ENCODE measurements at regions not wholly inside any gene's neighbourhood (a gene's known extent, or its start where the extent isn't known, plus 50 kb on each side); places are given as distances from the start of the nearest gene placed in this dataset.

- H3K9me3 ChIP-seq (ENCODE audit: control insufficient read depth in 2 of 2, insufficient read depth in 1 of 2, low read length in 1 of 2): no peaks in the 10 kb centered on the region
- DNase-seq (ENCODE audit: low read depth in 6 of 9, low spot score in 9 of 9): no peak
- 96% methylated on average over 1 of the region's 1 CpG for WGBS
- no peaks in the 10 kb centered on the region for H3K27me3 ChIP-seq (ENCODE audit: control insufficient read depth in 2 of 2, insufficient read depth in 1 of 2, low read length in 1 of 2)
- H3K4me3 ChIP-seq (ENCODE audit: low read length in 2 of 2): no peak overlapping the region
- H3K27ac ChIP-seq (ENCODE audit: low read depth in 1 of 2, low read length in 1 of 2): no peak overlapping the region
- no peaks in the 10 kb centered on the region for H3K4me1 ChIP-seq (ENCODE audit: control insufficient read depth in 2 of 2, insufficient read depth in 2 of 2, low read length in 2 of 2)
- no peaks in the 10 kb centered on the region for H3K36me3 ChIP-seq (ENCODE audit: control insufficient read depth in 2 of 2, insufficient read depth in 2 of 2, low read length in 1 of 2)
Measured at GRCh38 chr6:40075056-40075590, 140.9 kb upstream of the MOCS1 start.

GRCh38 chr6:40074306-40075055 lies 140.2 kb upstream of the MOCS1 start:
- WGBS: 83% methylated on average over 8 of the region's 8 CpGs
- Histone ChIP-seq H3K27me3 (ENCODE audit: control insufficient read depth in 2 of 2, insufficient read depth in 1 of 2, low read length in 1 of 2) (no peaks in the 10 kb centered on the region), H3K9me3 (ENCODE audit: control insufficient read depth in 2 of 2, insufficient read depth in 1 of 2, low read length in 1 of 2) (no peaks in the 10 kb centered on the region), H3K4me1 (ENCODE audit: control insufficient read depth in 2 of 2, insufficient read depth in 2 of 2, low read length in 2 of 2) (no peaks in the 10 kb centered on the region), H3K36me3 (ENCODE audit: control insufficient read depth in 2 of 2, insufficient read depth in 2 of 2, low read length in 1 of 2) (no peaks in the 10 kb centered on the region), H3K27ac (ENCODE audit: low read depth in 1 of 2, low read length in 1 of 2) (no peak overlapping the region), H3K4me3 (ENCODE audit: low read length in 2 of 2) (no peak overlapping the region)
- no peak for DNase-seq (ENCODE audit: low read depth in 6 of 9, low spot score in 9 of 9)

GRCh38 chr6:40066372-40066771 lies 132.1 kb upstream of the MOCS1 start:
- Histone ChIP-seq H3K9me3 (ENCODE audit: control insufficient read depth in 2 of 2, insufficient read depth in 1 of 2, low read length in 1 of 2) (peaks cover 0 to 5% of the 10 kb centered on the region in 2 donors), H3K4me1 (ENCODE audit: control insufficient read depth in 2 of 2, insufficient read depth in 2 of 2, low read length in 2 of 2) (no peaks in the 10 kb centered on the region), H3K36me3 (ENCODE audit: control insufficient read depth in 2 of 2, insufficient read depth in 2 of 2, low read length in 1 of 2) (no peaks in the 10 kb centered on the region), H3K27ac (ENCODE audit: low read depth in 1 of 2, low read length in 1 of 2) (no peak overlapping the region), H3K4me3 (ENCODE audit: low read length in 2 of 2) (no peak overlapping the region), H3K27me3 (ENCODE audit: control insufficient read depth in 2 of 2, insufficient read depth in 1 of 2, low read length in 1 of 2) (no peaks in the 10 kb centered on the region)
- no peak for DNase-seq (ENCODE audit: low read depth in 6 of 9, low spot score in 9 of 9)

DNA sequence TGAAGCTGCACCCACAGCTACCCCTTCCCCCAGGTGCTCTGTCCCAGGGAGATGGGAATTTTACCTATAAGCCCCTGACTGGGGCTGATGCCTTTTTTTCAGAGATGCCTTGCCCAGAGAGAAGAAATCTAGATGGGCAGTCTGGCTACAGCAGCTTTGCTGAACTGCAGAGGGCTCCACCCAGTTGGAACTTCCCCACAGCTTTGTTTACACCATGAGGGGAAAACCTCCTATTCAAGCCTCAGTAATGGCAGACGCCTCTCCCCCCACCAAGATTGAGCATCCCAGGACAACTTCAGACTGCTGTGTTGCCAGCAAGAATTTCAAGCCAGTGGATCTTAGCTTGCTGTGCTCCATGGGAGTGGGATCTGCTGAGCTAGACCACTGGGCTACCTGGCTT lies 122.6 kb upstream of the MOCS1 start:
- H3K27me3 ChIP-seq (ENCODE audit: control insufficient read depth in 2 of 2, insufficient read depth in 1 of 2, low read length in 1 of 2): no peaks in the 10 kb centered on the region
- no peaks in the 10 kb centered on the region for H3K36me3 ChIP-seq (ENCODE audit: control insufficient read depth in 2 of 2, insufficient read depth in 2 of 2, low read length in 1 of 2)
- no peak for DNase-seq (ENCODE audit: low read depth in 6 of 9, low spot score in 9 of 9)
- H3K9me3 ChIP-seq (ENCODE audit: control insufficient read depth in 2 of 2, insufficient read depth in 1 of 2, low read length in 1 of 2): no peaks in the 10 kb centered on the region
- H3K4me1 ChIP-seq (ENCODE audit: control insufficient read depth in 2 of 2, insufficient read depth in 2 of 2, low read length in 2 of 2): no peaks in the 10 kb centered on the region
- WGBS: 83% methylated on average over 1 of the region's 1 CpG
- no peak overlapping the region for H3K4me3 ChIP-seq (ENCODE audit: low read length in 2 of 2)
- H3K27ac ChIP-seq (ENCODE audit: low read depth in 1 of 2, low read length in 1 of 2): no peak overlapping the region

GRCh38 chr6:40054602-40055001 lies 120.3 kb upstream of the MOCS1 start:
- Histone ChIP-seq H3K36me3 (ENCODE audit: control insufficient read depth in 2 of 2, insufficient read depth in 2 of 2, low read length in 1 of 2) (no peaks in the 10 kb centered on the region), H3K27me3 (ENCODE audit: control insufficient read depth in 2 of 2, insufficient read depth in 1 of 2, low read length in 1 of 2) (no peaks in the 10 kb centered on the region), H3K9me3 (ENCODE audit: control insufficient read depth in 2 of 2, insufficient read depth in 1 of 2, low read length in 1 of 2) (no peaks in the 10 kb centered on the region), H3K4me1 (ENCODE audit: control insufficient read depth in 2 of 2, insufficient read depth in 2 of 2, low read length in 2 of 2) (no peaks in the 10 kb centered on the region), H3K4me3 (ENCODE audit: low read length in 2 of 2) (no peak overlapping the region), H3K27ac (ENCODE audit: low read depth in 1 of 2, low read length in 1 of 2) (no peak overlapping the region)
- no peak for DNase-seq (ENCODE audit: low read depth in 6 of 9, low spot score in 9 of 9)

- 58% methylated on average over 2 of the region's 2 CpGs for WGBS
- H3K36me3 ChIP-seq (ENCODE audit: control insufficient read depth in 2 of 2, insufficient read depth in 2 of 2, low read length in 1 of 2): no peaks in the 10 kb centered on the region
- no peaks in the 10 kb centered on the region for H3K4me1 ChIP-seq (ENCODE audit: control insufficient read depth in 2 of 2, insufficient read depth in 2 of 2, low read length in 2 of 2)
- H3K4me3 ChIP-seq (ENCODE audit: low read length in 2 of 2): no peak overlapping the region
- H3K9me3 ChIP-seq (ENCODE audit: control insufficient read depth in 2 of 2, insufficient read depth in 1 of 2, low read length in 1 of 2): no peaks in the 10 kb centered on the region
- H3K27ac ChIP-seq (ENCODE audit: low read depth in 1 of 2, low read length in 1 of 2): no peak overlapping the region
- no peak for DNase-seq (ENCODE audit: low read depth in 6 of 9, low spot score in 9 of 9)
- no peaks in the 10 kb centered on the region for H3K27me3 ChIP-seq (ENCODE audit: control insufficient read depth in 2 of 2, insufficient read depth in 1 of 2, low read length in 1 of 2)
Measured at GRCh38 chr6:40054186-40054585, 119.9 kb upstream of the MOCS1 start.

GRCh38 chr6:40049128-40049527 lies 114.9 kb upstream of the MOCS1 start:
- no peaks in the 10 kb centered on the region for H3K36me3 ChIP-seq (ENCODE audit: control insufficient read depth in 2 of 2, insufficient read depth in 2 of 2, low read length in 1 of 2)
- H3K27ac ChIP-seq (ENCODE audit: low read depth in 1 of 2, low read length in 1 of 2): no peak overlapping the region
- no peaks in the 10 kb centered on the region for H3K9me3 ChIP-seq (ENCODE audit: control insufficient read depth in 2 of 2, insufficient read depth in 1 of 2, low read length in 1 of 2)
- no peaks in the 10 kb centered on the region for H3K27me3 ChIP-seq (ENCODE audit: control insufficient read depth in 2 of 2, insufficient read depth in 1 of 2, low read length in 1 of 2)
- no peak overlapping the region for H3K4me3 ChIP-seq (ENCODE audit: low read length in 2 of 2)
- H3K4me1 ChIP-seq (ENCODE audit: control insufficient read depth in 2 of 2, insufficient read depth in 2 of 2, low read length in 2 of 2): no peaks in the 10 kb centered on the region
- WGBS: 96% methylated on average over 4 of the region's 4 CpGs
- DNase-seq (ENCODE audit: low read depth in 6 of 9, low spot score in 9 of 9): no peak

GRCh38 chr6:40044196-40044595 lies 109.9 kb upstream of the MOCS1 start:
- 25% methylated on average over 1 of the region's 1 CpG for WGBS
- Histone ChIP-seq H3K4me3 (ENCODE audit: low read length in 2 of 2) (no peak overlapping the region), H3K27me3 (ENCODE audit: control insufficient read depth in 2 of 2, insufficient read depth in 1 of 2, low read length in 1 of 2) (no peaks in the 10 kb centered on the region), H3K4me1 (ENCODE audit: control insufficient read depth in 2 of 2, insufficient read depth in 2 of 2, low read length in 2 of 2) (no peaks in the 10 kb centered on the region), H3K9me3 (ENCODE audit: control insufficient read depth in 2 of 2, insufficient read depth in 1 of 2, low read length in 1 of 2) (no peaks in the 10 kb centered on the region), H3K36me3 (ENCODE audit: control insufficient read depth in 2 of 2, insufficient read depth in 2 of 2, low read length in 1 of 2) (no peaks in the 10 kb centered on the region), H3K27ac (ENCODE audit: low read depth in 1 of 2, low read length in 1 of 2) (no peak overlapping the region)
- DNase-seq (ENCODE audit: low read depth in 6 of 9, low spot score in 9 of 9): no peak

DNA sequence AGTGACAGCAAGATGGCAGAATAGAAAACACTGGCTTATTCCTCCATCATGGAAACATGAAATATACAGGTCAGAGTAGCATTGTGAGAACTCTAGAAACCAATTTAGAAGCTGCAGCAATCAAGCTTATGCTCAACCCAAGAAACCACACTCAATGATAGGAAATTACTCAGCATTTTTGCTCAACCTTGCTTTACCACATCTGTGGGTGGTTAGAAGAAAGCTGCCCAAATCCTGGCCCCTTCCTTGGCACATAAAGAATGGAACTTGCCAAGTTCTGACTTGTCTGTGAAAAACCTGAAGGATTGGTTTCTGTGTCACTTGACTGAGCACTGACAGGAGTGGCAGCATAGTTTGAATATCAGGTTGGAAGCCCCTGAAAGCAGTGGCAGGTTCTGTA lies 108.0 kb upstream of the MOCS1 start:
- no peaks in the 10 kb centered on the region for H3K27me3 ChIP-seq (ENCODE audit: control insufficient read depth in 2 of 2, insufficient read depth in 1 of 2, low read length in 1 of 2)
- DNase-seq (ENCODE audit: low read depth in 6 of 9, low spot score in 9 of 9): no peak
- no peaks in the 10 kb centered on the region for H3K9me3 ChIP-seq (ENCODE audit: control insufficient read depth in 2 of 2, insufficient read depth in 1 of 2, low read length in 1 of 2)
- H3K36me3 ChIP-seq (ENCODE audit: control insufficient read depth in 2 of 2, insufficient read depth in 2 of 2, low read length in 1 of 2): no peaks in the 10 kb centered on the region
- no peaks in the 10 kb centered on the region for H3K4me1 ChIP-seq (ENCODE audit: control insufficient read depth in 2 of 2, insufficient read depth in 2 of 2, low read length in 2 of 2)
- no peak overlapping the region for H3K27ac ChIP-seq (ENCODE audit: low read depth in 1 of 2, low read length in 1 of 2)
- no peak overlapping the region for H3K4me3 ChIP-seq (ENCODE audit: low read length in 2 of 2)
